NCI-H146 treated with DMSO at 0.1 percent for 48 hours (cell line): ENCODE measurements at regions not wholly inside any gene's neighbourhood (a gene's known extent, or its start where the extent isn't known, plus 50 kb on each side); places are given as distances from the start of the nearest gene placed in this dataset.

Experiments
- DNase-seq: peaks from one replicate; lab custom pipeline; 2025; ENCODE audit not compliant: unreplicated experiment; lab: John Stamatoyannopoulos, UW

DNA sequence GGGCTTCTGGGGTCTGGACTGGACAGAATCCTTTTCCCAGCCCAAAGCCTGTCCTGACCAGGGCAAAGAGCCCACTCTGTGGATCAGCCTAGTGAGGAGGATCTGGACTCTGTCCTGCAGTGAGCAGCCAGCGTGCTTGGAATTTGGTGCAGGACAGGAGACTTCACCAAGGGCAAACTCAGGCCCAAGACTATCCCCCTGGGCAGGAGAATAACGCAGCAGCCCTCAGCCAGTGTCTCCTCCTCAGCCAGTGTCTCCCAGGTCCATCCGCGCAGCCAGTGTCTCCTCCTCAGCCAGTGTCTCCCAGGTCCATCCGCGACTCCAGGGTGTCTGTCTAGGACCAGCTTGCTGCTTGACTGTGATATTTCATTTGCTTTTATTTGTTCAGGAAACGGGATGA is 1334.0 kb downstream of the TBC1D22A start:
- DNase-seq = no peak

DNA sequence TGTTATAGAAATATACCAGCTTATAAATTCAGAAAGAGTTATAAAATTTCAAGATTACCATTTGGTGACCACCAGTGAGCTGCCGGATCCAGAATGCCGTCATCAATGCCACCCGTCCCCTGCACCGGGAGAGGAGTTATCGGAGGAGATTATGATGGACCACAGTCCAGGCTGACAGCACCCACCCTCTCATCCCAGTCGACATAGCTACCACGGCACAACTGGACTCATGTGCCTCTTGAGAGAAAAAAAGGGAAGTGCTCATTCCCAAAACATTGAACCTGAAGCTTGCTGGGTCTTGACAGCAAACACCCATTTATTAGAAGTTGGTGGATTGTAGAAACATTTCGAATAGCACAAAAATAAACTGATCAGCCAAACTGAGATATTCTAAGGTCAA is 1331.5 kb downstream of the TBC1D22A start:
- no peak for DNase-seq

DNA sequence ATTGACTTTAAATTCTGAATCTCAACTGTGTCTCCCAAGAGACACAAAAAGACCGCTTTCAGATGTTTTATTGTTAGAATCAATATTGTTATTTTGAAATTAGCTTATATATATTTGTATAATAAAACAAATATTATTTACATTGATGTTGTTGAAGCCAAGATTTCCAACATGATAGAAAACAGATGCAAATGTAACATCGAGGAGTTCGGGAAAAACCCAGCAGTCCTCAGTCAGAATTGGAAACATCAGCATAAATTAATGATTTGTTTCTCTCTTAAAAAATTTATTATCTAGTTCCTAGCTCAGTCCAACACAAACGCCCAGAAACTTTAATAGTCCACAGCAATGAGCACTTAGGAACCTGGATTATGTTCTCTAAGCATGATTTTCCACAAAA is 1330.4 kb downstream of the TBC1D22A start:
- DNase-seq = no peak

DNA sequence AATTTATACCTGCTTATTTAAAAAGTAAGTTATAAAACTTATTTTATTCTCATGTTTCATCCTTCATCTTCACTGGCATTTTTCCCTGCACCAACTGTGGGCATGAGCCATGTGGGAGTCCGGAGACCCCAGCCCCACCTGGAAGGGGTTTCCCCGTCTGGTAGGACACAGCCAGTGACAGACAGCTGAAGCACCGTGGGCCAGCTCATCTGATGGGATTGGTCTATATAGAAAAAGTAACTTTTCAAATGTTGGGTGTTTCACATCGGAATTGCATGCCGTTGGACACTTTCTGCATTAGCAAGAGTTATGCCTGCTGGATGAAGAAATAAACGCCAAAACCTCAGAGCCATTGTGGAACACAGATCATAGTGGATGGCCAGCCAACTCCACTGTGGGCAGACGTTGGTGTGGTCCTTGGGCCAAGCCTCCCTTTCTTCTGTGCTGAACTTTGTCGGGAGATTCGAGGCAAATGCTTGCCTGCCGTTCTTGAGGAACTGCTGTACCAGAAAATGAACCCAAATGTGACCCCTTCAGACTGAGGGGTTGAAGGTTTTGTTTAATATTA is 1329.3 kb downstream of the TBC1D22A start:
- DNase-seq = no peak

DNA sequence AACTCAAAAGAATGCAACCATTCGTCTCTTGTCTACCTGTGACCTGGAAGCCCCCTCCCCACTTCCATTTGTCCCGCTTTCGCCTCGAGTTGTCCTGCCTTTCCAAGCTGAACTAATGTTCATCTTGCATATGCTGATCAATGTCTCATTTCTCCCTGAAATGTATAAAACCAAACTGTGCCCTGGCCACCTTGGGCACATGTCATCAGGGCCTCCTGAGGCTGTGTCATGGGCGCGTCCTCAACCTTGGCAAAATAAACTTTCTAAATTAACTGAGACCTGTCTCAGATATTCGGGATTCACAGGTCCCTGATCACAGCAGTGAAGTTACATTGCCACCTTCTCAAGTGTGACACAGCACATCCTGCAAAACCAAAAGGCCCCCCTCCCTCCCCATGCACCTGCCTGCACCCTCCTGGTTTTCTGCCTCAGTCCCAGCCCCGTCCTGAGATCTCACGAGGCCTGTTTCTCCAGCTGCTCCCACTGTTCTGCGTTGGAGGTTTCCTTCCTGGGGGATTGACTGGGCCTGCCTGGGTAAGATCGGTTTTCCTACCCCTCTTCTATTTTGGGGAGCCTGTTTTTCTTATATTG is 1328.7 kb downstream of the TBC1D22A start:
- DNase-seq = no peak

DNA sequence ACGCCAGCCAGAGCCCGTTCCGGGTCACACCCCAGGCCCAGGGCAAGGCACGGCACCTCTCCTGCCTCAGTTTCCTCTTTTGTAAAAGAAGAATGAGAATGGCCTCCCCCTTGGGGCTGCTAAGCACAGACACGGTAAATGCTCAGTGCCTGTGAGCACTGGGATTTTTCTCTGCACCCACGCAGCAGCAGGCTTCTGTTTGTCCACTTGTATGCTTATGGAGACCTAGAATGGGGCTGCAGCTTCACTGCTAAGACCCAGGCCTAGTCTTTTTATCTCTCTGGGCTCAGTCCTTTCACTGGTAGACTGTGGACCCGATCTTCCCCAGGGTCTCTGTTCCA is 1327.9 kb downstream of the TBC1D22A start:
- DNase-seq = no peak

DNA sequence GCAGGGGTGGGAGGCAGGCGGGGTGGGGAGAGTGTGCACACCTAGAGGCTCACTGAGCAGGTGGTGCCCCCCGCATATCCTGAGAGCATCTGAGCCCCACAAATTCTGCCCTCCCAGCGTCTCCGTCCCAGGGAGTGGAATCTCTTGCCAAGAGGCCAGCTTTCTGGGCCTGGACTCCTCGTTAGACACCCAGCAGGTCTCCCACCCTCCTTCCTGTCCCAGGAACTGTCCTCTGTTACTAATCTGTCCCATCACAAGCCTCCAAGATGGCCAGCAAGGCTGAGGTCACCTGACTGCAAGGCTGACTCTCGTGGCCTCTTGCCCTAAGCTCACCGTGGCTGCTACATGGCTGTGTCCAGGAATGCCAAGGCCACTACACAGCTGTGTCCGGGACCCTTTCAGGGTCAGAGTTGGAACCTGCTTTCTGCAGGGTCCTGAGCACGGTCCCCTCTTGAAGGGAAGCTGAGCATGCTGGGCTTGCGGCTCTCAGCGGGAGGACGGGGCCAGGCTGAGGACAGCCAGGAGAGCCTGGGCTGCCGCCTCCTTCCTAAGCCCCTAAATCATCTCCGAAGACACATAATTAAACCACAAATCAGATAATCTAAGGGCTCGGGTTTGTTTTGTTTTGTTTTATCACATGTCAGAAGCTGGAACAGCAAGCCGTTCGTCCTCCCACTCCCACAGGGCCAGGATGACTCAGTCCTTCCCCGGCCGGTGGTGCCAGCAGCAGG is 1327.3 kb downstream of the TBC1D22A start:
- no peak for DNase-seq

DNA sequence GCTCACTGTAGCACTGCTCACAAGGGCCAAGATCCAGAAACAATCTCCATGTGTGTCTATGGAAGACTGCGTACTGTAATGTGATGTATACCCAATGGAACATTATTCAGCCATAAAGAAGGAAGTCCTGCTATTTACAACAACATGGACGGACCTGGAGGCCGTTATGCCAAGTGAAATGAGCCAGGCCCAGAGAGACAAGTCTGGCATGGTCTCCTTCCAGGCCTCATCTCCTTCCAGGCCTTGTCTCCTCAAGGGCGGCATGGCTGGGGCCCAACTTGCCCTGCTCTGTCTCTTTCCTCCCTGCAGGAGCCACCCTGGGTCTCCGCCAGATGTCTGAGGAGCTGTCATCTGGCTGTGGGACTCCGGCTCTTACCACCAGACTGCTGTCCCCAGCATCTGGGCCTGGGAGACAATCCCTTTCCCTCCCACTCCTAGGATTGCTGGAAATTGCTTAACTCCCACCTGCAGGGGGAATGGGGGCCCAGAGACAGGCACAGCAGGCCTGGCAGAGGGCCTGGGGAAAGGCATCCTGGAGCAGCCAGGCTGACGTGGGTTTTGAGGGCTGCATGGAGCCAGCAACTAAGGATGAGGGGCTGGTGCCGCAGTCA is 1326.6 kb downstream of the TBC1D22A start:
- DNase-seq = no peak

DNA sequence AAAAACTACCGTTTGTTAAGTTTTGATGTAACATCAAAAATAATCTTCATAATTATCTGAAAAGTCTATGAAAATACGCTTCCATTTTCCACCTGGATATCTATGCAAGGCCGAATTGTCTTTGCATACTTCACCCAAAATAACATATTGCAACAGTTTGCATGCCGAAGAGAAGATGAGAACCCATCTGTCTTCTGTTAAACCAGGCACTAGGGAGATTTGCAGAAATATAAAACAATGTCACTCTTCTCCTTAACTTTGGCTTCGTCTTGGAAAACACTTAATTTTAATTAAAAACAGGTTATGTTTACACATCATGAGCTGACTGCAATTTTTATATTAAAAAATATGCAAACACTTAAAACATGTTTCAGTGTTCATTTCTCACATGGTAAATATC is 1325.8 kb downstream of the TBC1D22A start:
- no peak for DNase-seq

DNA sequence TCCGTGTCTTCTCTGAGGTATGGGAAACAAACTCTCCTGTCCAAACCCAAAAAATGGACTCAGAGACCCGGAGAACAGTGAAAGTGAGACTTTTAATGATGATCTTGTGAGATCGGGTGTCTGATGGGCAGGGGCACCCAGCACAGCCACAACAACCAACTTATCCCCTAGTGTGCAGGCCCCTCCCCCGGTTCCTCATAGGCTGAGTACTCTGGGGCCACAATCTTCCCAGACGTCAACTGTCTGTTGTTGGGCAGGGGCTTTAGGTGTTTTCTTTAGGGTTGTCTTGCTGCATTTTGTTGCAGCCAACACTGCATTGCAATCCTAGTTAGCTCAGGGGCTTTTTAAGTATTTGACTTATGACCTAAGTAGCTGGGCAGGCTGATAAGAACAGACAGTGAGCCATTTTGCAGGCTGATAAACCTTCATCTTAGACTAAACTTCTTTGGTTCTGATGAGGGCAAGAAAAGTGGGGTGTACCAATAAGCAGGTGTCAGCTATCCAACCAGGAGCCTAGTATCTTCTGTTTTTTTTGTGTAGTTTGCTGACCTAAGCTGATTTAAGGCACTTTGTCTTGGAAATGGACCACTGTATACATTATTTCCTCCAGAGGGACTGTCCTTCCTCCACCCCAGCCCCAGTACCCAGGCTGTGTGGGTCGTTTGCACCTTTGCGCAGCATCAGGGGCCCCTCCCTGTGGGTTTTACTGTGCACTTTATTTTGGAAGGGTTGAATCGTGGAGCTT is 1323.6 kb downstream of the TBC1D22A start:
- no peak for DNase-seq

DNA sequence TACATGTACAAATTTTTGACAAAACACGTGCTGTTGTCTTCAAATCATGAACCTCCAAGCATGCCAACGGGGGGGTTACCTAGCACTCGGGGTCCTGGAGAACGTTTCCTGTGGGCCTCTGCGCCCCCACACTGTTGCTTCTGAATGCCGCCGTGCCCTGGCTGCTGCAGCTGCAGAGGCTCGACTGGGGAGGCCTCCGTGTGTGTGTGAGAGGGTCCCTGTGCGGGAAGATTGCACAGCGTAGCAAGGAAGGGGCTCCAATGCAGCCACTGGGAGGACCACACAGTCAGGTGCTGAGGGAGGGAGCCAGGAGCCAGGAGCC is 1322.2 kb downstream of the TBC1D22A start:
- DNase-seq = no peak

DNA sequence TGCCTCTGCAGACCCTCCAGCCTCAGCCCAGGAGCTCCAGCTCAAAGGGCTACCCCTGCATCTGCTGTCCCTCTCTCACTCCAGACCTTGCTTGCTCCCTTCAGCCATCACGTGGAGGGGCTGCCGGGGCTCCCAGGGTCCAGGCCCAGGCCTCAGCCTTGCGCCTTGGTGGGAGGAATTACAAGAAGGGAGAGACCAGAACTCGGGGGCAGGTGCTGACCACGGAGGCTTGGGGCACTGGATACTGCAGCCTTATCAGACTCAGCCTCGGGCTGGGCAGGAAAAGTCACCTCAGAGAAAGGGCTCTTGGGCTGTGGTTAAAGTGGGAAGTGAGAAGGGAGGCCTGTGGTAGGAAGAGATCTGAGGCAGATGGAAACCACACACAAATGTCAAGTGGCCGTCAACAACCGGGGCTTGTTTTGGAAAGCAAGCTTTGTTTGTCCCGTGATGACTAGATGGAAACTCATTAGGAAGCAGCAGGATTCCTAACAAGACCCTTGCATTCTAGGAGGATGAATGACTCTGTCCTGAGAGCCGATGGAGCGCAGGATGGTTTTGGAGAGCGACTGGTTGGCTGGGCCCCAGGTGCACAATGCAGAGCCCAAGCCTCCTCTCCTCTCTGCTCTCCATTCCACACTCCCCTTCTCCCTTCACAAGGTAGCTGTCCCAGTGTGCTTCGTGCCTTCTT is 1321.7 kb downstream of the TBC1D22A start:
- DNase-seq = no peak

DNA sequence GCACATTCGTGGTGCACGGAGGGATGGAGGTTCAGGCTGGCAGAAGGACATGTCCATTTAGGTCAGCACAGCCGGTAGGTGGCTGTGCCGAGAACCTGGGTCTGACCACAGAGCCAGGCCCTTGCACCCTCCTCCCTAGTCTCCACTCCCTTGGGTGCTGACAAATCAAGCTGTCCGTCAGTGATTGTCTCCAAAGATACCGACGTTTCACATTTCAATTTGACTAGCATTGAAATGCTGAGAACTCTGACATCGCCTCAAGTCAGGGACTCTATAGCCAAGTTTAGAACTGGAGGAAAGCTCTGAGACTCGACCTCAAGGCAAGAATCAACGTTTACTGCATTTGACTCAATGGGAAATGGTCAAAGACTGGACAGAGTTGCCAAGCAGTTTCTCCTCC is 1321.1 kb downstream of the TBC1D22A start:
- DNase-seq = no peak

DNA sequence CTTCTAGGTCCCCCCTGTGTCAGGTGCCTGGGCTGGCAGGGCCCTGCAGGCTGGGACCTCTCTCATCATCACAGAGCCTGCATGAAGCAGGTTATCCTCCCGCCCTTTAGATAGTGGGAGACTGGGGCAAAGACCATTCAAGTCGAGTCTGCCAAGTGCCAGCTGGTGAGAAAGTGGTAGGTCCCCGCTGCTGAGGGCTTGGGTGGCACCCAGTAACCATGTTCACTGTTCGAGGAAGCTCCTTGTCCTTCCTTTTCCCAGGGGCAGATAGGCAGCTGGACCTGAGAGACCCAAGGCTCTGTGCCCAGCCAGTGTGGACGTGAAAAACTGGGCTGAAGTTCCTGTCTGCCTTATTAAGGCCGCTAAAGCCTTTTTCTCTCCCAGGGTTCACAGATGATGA is 1319.8 kb downstream of the TBC1D22A start:
- no peak for DNase-seq

DNA sequence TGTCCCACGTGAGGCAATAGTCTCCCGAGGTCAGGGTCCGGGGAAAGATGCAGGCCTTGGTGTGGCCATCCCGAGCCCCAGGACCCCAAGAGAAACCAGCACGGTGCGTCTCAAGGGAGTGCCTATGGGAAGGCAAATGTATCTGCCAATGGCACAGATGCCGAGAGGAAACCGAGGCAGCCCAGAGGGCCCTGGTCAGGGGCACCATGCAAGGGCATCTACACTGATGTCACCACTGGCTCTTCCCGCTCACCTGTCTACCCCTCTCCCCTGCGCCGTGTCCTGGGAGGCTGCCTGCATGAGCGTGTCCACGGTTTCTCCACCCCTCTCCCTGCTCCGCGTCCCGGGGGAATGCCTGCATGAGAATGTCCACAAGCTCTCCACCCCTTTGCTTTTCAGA is 1318.8 kb downstream of the TBC1D22A start:
- no peak for DNase-seq

DNA sequence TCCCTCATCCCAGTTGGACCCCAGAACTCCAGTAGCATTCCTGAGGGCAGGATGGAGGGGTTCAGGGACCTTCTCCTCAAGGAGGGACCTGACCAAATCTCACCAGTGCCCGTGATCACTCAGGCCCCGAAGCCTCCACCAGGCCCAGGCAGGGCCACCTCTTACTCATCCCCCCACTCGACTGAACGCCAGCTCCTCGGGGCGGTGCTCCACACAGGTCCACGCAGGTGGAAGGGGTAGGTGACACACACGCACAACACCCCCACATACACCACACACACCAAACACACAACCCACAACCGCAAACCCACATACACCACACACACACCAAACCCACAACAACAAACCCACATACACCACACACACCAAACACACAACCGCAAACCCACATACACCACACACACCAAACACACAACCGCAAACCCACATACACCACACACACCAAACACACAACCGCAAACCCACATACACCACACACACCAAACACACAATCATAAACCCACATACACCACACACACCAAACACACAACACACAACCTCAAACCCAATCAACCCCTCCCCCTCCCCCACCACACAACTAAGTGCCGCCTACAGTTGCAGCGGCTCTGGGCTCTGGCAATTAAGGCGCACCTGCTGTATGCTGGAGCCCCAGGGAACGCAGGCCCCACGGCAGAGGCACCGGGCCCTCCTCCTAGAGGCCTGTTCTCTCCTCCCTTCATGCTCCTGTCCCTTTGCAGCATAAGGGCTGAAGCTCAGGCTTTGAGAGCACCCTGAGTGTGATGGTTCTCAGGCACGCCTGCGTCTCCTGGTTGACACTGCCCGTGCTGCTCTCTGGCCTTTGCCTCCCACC is 1318.1 kb downstream of the TBC1D22A start:
- DNase-seq = no peak

DNA sequence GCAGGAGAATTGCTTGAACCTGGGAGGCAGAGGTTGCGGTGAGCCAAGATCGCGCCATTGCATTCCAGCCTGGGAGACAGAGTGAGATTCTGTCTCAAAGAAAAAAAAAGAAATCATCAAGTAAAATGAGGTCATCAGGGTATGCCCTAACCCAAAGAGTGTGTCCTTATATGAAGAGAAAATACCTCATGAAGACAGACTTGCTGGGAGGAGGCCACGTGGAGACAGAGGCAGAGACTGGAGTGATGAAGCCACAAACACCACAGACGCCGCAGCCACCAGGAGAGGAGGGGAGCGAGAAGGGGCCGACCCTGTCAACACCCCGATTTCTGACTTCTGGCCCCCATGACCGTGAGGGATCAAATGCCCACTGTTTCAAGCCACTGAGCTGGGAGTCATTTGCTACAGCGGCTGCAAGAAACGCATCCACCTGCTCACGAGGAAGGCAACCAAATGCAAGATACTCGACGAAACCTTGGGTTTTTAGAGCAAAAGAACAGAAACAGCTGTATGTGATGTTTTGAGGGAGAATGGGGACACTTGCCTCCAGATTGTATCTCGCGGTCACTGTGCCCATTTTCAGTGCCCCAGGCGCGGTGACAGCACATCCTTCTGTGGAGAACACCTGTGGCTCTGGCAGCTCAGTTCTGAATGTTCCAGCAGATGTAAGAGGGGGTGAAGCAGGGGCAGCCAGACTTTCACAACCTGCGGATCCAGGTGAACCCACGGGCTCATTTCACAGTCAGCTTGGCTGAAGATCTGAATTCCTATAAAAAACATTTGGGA is 1317.2 kb downstream of the TBC1D22A start:
- no peak for DNase-seq

DNA sequence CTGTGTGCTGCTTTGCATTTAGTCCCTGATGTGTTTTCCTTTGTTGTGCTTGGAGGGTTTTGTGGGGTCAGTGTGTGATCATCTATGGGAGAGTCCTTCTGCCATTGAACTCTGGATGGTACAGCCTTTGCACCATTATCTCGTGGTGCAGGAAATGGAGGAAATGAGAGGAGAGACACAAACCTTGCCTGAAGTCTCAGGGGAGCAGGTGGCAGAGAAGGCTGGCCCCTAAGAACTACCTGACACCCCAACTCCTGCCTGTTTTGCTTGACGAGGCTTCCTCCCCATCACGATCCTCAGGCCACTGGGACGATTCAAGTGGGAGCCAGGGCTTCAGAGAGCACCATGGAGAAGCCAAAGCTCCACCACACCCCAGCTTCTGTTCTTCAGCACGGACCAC is 1316.4 kb downstream of the TBC1D22A start:
- no peak for DNase-seq

DNA sequence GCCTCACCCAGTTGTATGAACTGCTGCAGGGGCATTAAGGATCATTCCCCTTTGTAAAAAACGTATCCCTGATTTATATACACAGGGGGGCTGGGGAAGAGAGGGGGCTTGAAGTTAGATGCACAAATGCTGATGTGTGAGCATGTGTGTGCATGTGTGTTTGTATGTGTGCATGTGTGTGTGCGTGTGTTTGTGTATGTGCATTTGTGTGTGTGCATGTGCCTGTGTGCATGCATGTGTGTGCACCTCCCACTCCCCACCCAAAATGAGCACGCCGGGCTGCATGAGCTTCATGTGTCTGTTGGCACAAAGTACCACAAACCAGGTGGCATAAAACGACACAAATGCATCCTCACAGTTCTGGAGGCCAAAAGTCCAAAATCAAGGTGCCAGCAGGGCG is 1315.2 kb downstream of the TBC1D22A start:
- DNase-seq = no peak

DNA sequence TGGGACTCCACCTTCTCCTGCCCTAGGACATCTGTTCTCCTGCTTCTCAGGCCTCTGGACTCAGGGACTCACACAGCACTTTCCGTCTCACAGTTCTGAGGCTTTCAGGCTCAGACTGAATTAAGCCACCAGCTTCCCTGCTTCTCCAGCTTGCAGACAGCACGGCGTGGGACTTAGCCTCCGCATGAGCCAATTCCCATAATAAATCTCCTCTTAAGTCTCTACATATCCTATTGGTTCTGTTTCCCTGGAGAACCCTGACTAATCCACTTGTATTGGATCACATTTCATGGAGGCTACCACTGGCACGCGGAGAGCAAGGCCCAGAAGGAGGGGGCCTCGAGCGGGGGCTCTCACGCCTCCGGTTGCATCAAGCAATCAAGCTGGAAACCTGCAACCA is 1313.6 kb downstream of the TBC1D22A start:
- no peak for DNase-seq
